OCI-LY3 (cell line): ENCODE measurements at regions not wholly inside any gene's neighbourhood (a gene's known extent, or its start where the extent isn't known, plus 50 kb on each side); places are given as distances from the start of the nearest gene placed in this dataset.

ENCODE experiments used
- H2AFZ ChIP-seq: fragments of 200-600, 300-600 bp; shearing (Covaris generic); 2 replicates; pipeline ENCODE4 v1.6.0; 2014; ENCODE audit warnings: antibody characterized with exemption, low read depth, low read length
- H3K27ac ChIP-seq: fragments of 200-600, 300-600 bp; sonication (generic); 2 replicates; pipeline ENCODE4 v1.5.1; 2014; ENCODE audit warnings: mild to moderate bottlenecking, low read length, moderate library complexity, mixed read lengths
- H3K27me3 ChIP-seq: fragments of 200-600, 300-600 bp; sonication (generic); 2 replicates; pipeline ENCODE4 v1.6.1; 2014; ENCODE audit warnings: low read depth, low read length, mixed read lengths
- H3K36me3 ChIP-seq: fragments of 200-600, 300-600 bp; sonication (generic); replicated peaks from 2 replicates; pipeline ENCODE3; 2014; ENCODE audit warnings: low read depth, low read length, mixed read lengths
- H3K4me1 ChIP-seq: fragments of 300-600, 200-600 bp; sonication (generic); 2 replicates; pipeline ENCODE4 v1.6.1; 2014; ENCODE audit warnings: low read length, mixed read lengths
- H3K4me2 ChIP-seq: fragments of 200-600, 300-600 bp; sonication (generic); 2 replicates; pipeline ENCODE4 v1.6.1; 2014; ENCODE audit warnings: low read length, mixed read lengths
- H3K4me3 ChIP-seq: fragments of 300-600, 200-600 bp; sonication (generic); 2 replicates; pipeline ENCODE4 v1.5.1; 2014; ENCODE audit warnings: antibody characterized with exemption, mild to moderate bottlenecking, low read length, moderate library complexity
- H3K79me2 ChIP-seq: fragments of 300-600, 200-600 bp; shearing (Covaris generic); 2 replicates; pipeline ENCODE4 v1.6.1; 2014; ENCODE audit warnings: mild to moderate bottlenecking, low read length, mixed read lengths
- H3K9ac ChIP-seq: fragments of 300-600, 200-600 bp; shearing (Covaris generic); 2 replicates; pipeline ENCODE4 v1.6.0; 2014; ENCODE audit warnings: mild to moderate bottlenecking, low read length, moderate library complexity
- H3K9me3 ChIP-seq: fragments of 200-600, 300-600 bp; shearing (Covaris generic); 2 replicates; pipeline ENCODE4 v1.6.1; 2014; ENCODE audit warnings: low read length, mixed read lengths; ENCODE audit not compliant: insufficient read depth
- H4K20me1 ChIP-seq: fragments of 200-600, 300-600 bp; sonication (generic); 2 replicates; pipeline ENCODE4 v1.6.1; 2016; ENCODE audit warnings: low read length, mixed read lengths; ENCODE audit not compliant: insufficient read depth
- EZH2phosphoT487 ChIP-seq: fragments of 200-600 bp; shearing (Covaris generic); IDR thresholded peaks from 2 replicates; pipeline ENCODE4 v1.6.1; 2018; ENCODE audit warnings: antibody characterized with exemption, mixed run types, low read depth
- TF ChIP-seq, protein P1 (sequence below): fragments of 200-600, 300-600 bp; sonication (generic); IDR thresholded peaks from 2 replicates; pipeline ENCODE4 v1.5.1; 2014; ENCODE audit warnings: antibody characterized with exemption, low read length, low read depth

DNA sequence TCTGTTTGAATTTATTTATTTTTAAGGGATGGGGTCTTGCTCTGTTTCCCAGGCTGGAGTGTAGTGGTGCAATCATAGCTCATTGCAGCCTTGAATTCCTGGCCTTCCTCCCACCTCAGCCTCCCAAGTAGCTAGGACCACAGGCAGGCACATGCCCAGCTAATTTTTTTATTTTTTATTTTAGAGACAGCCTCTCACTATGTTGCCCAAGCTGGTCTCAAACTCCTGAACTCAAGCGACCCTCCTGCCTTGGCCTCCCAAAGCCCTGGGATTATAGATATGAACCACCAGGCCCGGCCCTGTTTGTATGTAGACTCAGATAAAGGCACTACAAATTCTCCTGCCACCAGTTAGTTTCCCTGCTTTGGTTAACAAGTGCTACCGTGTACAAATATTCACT lies 142.9 kb upstream of the SOX4 start:
- Histone ChIP-seq H3K9me3 (no peaks in the 10 kb centered on the region), H3K36me3 (no peaks in the 10 kb centered on the region), H3K9ac (no peak overlapping the region), H3K27me3 (no peaks in the 10 kb centered on the region), H3K4me3 (no peak overlapping the region), H4K20me1 (no peaks in the 10 kb centered on the region), H3K79me2 (no peaks in the 10 kb centered on the region), H3K4me1 (peaks cover under 1% of the 10 kb centered on the region; the same call in 1 of the 2 replicates), H3K4me2 (no peak overlapping the region), H3K27ac (no peak overlapping the region), H2AFZ (no peak overlapping the region)
- TF ChIP-seq EZH2phosphoT487: no peak
- TF ChIP-seq, protein P1, sequence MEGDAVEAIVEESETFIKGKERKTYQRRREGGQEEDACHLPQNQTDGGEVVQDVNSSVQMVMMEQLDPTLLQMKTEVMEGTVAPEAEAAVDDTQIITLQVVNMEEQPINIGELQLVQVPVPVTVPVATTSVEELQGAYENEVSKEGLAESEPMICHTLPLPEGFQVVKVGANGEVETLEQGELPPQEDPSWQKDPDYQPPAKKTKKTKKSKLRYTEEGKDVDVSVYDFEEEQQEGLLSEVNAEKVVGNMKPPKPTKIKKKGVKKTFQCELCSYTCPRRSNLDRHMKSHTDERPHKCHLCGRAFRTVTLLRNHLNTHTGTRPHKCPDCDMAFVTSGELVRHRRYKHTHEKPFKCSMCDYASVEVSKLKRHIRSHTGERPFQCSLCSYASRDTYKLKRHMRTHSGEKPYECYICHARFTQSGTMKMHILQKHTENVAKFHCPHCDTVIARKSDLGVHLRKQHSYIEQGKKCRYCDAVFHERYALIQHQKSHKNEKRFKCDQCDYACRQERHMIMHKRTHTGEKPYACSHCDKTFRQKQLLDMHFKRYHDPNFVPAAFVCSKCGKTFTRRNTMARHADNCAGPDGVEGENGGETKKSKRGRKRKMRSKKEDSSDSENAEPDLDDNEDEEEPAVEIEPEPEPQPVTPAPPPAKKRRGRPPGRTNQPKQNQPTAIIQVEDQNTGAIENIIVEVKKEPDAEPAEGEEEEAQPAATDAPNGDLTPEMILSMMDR: no peak

DNA sequence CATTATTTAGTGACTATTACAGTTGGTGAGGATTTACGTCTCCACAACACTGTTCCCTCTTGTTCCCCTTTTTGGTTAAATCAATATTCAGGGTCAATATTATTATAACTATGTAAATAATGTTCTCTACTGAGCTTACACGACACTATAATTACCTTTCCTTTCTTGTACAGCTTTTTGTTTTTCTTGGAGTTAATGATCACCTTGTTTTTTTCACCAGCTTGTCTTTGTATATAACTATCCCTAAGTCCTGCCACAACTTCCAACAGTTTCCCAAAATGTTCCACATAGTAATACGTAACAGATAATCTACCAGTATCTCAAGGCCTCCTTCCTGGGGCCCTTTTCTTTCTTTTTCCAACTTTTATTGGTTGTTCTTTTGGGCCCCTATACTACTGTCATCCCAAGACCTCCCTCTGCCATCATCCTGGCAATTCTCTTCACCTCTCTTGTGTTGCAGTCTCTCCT lies 142.0 kb upstream of the SOX4 start:
- no peaks in the 10 kb centered on the region for H3K27me3 ChIP-seq
- TF ChIP-seq EZH2phosphoT487: no peak
- TF ChIP-seq, protein P1: no peak
- no peak overlapping the region for H3K4me2 ChIP-seq
- no peak overlapping the region for H3K4me3 ChIP-seq
- no peaks in the 10 kb centered on the region for H3K9me3 ChIP-seq
- no peak overlapping the region for H3K9ac ChIP-seq
- H2AFZ ChIP-seq: no peak overlapping the region
- H3K79me2 ChIP-seq: no peaks in the 10 kb centered on the region
- peaks cover 4% of the 10 kb centered on the region for H3K4me1 ChIP-seq
- no peaks in the 10 kb centered on the region for H3K36me3 ChIP-seq
- no peak overlapping the region for H3K27ac ChIP-seq
- H4K20me1 ChIP-seq: no peaks in the 10 kb centered on the region

DNA sequence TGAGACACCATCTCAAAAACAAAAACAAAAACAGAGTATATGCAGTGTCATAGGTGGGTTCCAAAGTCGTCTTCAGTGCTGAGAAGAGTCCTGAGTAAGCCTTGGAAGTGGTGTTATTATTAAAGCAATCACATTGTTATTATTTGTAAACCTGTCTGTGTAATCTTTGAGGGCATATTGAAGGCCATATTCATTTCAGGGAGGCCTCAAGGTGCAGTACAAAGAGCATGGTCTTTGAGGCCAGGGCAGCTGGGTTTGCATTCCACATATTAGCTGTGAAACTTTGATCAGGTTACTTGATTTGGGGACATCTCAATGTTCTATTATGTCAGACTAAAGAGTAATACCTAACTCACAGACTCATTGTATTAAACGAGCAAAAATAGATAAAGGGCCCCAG lies 139.3 kb upstream of the SOX4 start:
- Histone ChIP-seq H3K36me3 (no peaks in the 10 kb centered on the region), H4K20me1 (no peaks in the 10 kb centered on the region), H3K79me2 (no peaks in the 10 kb centered on the region), H3K27me3 (no peaks in the 10 kb centered on the region), H3K9me3 (no peaks in the 10 kb centered on the region), H3K4me2 (no peak overlapping the region), H3K4me1 (peaks cover 4% of the 10 kb centered on the region), H3K4me3 (no peak overlapping the region), H3K27ac (no peak overlapping the region), H2AFZ (no peak overlapping the region), H3K9ac (no peak overlapping the region)
- TF ChIP-seq, protein P1: no peak
- TF ChIP-seq EZH2phosphoT487: no peak

DNA sequence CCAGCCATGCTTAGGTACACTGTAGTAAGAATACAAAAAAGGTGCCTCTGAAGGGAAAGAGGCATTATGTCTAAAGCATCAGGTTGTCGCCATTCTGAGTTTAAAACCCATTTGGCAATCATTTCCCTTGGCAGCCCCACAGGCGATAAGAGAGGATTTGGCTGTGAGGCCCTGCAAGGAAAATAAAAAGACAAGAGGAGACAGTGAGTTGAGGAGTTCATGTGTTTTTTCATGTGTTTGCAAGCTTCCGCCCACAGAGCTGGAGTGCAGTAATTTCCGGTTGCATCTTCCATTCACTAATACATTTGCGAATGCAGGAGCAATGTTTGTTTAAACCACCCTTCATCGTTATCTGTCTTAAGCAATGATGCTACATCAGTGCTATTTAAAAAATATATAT lies 138.5 kb upstream of the SOX4 start:
- H2AFZ ChIP-seq: no peak overlapping the region
- H3K79me2 ChIP-seq: no peaks in the 10 kb centered on the region

More for the DNA sequence above, 138.5 kb upstream of the SOX4 start:
- Histone ChIP-seq H3K9me3 (no peaks in the 10 kb centered on the region), H3K4me3 (no peak overlapping the region), H3K27ac (no peak overlapping the region), H3K9ac (no peak overlapping the region), H4K20me1 (no peaks in the 10 kb centered on the region), H3K36me3 (no peaks in the 10 kb centered on the region), H3K4me2 (no peak overlapping the region), H3K4me1 (peaks cover 4% of the 10 kb centered on the region), H3K27me3 (no peaks in the 10 kb centered on the region)
- TF ChIP-seq, protein P1: no peak
- no peak for TF ChIP-seq EZH2phosphoT487
